OCI-LY1 (cell line): ENCODE measurements at regions not wholly inside any gene's neighbourhood (a gene's known extent, or its start where the extent isn't known, plus 50 kb on each side); places are given as distances from the start of the nearest gene placed in this dataset.

Source experiments
- EZH2 ChIP-seq: fragments of 200-600 bp; sonication (generic), shearing (Covaris generic); IDR thresholded peaks from 2 replicates; pipeline ENCODE4 v1.8.0; 2017; ENCODE audit warnings: borderline replicate concordance, mixed run types, mild to moderate bottlenecking, antibody characterized with exemption, low read length, moderate library complexity, mixed read lengths
- TF ChIP-seq, protein P1 (sequence below): fragments of 200-600 bp; sonication (generic), shearing (Covaris generic); IDR thresholded peaks from 2 replicates; pipeline ENCODE4 v1.5.1; 2017; ENCODE audit warnings: mild to moderate bottlenecking, antibody characterized with exemption, low read length, moderate library complexity, mixed read lengths

DNA sequence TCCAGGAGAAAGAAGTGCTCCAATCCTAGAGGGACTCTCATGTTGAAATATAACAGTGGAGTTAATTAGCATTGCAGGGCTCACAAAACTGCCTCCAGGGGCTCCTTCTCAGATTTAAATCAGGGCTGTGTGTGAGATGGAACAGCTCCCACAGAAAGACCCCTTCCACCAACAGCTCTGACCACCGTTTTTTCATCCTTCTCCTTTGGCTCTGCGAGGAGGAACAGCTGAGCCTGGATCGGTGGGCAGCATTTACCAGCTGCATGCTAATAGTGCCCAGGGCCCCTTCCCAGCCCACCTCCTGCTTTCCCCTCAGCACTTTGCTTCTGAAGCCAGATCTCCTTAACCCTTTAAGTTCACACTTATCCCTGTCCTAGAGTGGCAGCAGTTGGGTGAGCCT lies 119.2 kb upstream of the UBE2E1 start:
- TF ChIP-seq, protein P1, sequence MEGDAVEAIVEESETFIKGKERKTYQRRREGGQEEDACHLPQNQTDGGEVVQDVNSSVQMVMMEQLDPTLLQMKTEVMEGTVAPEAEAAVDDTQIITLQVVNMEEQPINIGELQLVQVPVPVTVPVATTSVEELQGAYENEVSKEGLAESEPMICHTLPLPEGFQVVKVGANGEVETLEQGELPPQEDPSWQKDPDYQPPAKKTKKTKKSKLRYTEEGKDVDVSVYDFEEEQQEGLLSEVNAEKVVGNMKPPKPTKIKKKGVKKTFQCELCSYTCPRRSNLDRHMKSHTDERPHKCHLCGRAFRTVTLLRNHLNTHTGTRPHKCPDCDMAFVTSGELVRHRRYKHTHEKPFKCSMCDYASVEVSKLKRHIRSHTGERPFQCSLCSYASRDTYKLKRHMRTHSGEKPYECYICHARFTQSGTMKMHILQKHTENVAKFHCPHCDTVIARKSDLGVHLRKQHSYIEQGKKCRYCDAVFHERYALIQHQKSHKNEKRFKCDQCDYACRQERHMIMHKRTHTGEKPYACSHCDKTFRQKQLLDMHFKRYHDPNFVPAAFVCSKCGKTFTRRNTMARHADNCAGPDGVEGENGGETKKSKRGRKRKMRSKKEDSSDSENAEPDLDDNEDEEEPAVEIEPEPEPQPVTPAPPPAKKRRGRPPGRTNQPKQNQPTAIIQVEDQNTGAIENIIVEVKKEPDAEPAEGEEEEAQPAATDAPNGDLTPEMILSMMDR = no peak
- TF ChIP-seq EZH2 = no peak
